ENCODE measurements at regions not wholly inside any gene's neighbourhood (a gene's known extent, or its start where the extent isn't known, plus 50 kb on each side); places are given as distances from the start of the nearest gene placed in this dataset.

DNA sequence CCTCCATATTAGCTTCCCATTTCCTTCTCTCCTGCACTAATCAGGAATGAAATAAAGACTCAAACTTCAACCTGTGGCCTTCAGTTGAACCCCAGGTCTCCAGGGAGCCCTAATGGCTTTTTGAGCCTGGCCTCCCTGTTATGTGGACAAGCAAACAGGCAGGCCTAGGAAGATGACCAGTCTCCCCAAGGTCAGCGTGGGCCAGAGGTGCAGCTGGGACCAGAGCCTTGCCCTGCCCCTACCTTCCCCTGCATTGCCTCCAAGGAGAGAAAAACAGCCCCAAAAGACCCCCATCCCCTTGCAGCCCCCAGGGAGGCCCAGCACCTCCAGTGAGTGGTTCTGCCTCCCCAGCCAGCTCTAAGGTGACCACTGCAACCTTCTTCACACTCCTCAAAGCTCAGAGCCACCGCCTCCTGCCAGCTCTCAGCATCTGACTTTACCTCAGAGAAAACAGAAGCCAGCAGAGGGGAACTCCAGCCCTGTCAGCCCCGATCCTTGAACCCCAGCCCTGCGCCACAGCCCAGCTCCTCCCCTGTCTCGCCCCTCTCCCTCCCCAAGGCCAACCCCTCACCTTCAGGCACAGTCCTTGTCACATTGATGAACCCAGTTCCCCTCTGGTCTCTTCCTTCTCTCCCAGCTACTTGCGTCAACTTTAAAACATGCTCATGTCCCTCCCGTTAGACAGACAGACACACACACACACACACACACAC lies 59.5 kb upstream of the ID2 start:
- no peak for DNase-seq (ENCODE audit: low read depth)

DNA sequence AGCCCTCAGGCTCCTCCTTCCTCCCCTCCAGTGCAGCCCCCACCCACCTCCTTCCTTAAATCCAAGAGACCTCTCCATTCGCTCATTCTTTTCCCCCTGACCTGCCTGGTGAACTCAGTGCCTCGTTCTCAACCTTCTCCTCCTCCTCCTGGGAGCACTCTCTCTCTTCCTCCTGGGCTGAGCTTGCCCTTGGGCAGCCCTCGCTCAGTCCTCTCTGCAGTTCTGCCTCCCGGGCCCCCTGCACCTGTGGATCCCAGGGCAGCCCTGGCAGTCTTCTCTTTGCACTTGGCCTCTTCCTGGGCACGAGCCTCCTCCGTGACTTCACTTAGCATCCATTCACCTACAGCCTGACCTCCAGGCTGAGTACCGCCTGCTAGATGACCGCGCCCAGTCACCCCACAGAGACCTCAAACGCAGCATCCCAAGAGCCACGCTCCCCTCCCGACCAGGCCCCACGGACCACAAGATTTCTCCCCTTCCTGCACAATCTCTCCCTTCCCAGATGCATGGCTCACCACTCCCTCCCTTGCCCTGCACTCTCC lies 58.9 kb upstream of the ID2 start:
- DNase-seq (ENCODE audit: low read depth), result no peak

DNA sequence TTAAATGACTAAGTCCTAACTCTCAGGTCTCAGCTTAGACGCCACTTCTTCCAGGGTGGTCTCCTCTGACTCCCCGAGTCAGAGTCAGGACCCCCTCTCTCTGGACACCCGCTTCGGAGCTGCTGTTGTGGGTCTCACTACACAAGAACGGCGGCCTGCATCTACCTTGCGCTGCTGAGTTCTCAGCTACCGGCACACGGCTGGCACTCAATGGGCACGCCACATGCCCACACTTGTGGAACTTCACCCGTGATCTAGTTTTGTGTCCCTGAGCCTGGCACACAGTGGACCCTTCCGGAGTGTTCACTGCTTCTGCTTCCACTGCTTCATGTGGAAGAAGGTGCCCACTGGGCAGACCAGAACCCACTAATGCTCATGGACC lies 58.3 kb upstream of the ID2 start:
- DNase-seq (ENCODE audit: low read depth), result no peak

DNA sequence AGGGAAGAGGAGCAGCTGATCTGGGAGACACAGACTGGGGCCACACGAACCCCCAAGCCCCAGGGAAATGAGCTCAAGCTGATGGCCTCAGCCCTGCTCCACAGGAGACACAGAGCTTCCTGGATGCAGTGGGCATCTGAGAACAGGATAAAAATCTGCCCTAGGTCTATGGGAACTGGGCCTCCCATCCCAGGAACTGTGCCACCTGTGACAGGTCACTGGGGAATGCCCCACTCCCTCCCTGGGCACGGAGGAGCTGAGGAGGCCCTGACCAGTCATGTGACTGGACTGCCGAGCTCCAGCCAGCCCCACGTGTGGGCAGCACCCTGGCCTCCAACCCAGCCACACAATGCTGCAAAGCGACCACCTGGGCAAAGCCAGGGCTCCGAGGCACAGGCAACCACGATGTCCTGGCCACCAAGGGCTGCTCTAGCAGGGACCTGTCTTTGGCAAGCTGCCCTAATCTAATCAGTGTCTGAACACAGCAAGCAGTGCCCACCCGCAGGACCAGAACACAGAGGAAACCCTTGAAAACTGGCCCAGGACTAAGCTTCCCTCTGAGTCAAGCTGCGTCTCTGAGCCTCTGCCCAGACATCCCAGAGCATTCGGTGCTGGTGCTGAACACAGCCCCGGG lies 57.8 kb upstream of the ID2 start:
- DNase-seq (ENCODE audit: low read depth), result no peak

DNA sequence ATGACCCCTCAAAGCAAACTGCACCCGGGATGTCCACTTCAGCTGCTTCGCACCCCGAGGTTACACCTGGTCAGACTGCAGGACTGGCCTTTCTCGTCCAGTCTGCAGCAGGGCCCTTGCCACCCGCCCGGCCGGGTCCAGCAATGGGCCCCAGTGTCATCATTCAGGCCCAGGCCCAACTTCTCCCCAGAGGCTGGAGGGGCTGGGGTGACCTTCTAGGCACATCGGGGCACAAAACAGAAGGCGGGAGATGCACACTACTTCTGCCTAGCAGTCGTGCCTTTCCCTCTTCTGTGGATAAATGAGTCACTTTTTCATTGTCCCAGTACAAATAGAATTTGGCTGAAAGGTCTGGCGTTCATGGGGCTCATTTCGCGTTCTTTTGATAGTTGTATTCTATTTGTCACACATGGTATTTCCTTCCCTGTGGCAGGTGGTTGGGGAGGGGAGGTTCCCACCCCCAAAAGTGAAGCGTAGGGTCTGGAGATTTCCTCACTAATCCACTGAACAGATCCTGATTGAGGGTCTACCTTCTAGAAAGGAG lies 56.9 kb upstream of the ID2 start:
- no peak for DNase-seq (ENCODE audit: low read depth)

DNA sequence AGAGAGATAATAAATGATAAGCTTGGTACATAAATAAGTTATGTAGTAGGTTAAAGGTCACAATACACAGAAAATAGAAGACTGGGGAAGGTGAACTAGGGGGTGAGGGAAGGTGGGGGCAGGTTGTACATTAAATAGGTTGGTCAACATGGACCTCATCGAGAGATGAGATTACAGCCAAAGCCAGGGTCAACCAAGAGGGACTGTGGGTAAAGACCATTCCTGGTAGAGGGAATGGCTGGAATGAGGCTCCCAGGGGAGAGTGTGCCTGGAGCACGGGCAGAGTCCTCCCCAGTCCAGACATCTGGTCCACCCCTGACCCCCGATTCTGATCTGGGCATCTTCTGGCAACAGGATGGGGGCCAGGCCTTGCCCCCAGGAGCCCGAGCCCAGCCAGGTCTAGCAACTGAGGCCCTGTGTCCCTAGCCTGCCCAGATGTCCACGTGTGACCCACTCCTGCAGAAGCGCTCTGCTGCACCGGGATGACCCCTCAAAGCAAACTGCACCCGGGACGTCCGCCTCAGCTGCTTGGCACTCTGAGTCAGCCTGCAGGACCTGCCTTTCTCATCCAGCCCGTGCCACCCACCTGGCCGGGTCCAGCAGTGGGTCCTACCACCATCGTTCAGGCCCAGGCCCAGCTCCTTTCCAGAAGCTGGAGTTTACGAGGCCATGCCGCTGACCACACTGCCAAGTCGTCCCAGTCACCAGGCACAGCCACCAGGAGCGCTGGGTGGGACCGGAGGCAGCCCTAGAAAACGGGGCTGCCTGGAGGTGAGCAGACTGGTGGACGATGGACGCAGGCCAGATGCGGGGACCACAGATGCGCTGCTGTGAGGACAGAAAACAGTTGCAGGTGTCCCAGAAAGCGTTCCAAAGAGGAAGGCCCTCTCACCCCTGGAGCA lies 56.2 kb upstream of the ID2 start:
- DNase-seq (ENCODE audit: low read depth), result no peak

DNA sequence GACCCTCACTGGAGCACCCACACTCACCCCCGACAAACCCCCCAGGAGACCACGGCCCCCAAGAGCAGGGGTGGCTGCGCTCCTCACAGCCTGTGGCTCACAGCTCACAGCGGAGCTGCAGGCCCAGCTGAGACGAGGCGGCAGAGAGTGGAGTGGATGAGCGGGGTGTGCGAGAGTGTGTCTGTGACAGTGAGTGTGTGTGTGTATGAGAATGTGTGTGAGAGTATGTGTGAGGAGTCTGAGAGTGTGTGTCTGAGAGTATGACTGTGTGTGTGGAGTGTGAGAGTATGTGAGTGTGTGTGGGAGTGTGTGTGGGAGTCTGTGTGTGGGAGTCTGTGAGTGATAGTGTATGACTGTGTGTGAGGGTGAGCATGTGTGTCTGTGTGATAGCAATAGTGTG lies 55.3 kb upstream of the ID2 start:
- DNase-seq (ENCODE audit: low read depth), result no peak

DNA sequence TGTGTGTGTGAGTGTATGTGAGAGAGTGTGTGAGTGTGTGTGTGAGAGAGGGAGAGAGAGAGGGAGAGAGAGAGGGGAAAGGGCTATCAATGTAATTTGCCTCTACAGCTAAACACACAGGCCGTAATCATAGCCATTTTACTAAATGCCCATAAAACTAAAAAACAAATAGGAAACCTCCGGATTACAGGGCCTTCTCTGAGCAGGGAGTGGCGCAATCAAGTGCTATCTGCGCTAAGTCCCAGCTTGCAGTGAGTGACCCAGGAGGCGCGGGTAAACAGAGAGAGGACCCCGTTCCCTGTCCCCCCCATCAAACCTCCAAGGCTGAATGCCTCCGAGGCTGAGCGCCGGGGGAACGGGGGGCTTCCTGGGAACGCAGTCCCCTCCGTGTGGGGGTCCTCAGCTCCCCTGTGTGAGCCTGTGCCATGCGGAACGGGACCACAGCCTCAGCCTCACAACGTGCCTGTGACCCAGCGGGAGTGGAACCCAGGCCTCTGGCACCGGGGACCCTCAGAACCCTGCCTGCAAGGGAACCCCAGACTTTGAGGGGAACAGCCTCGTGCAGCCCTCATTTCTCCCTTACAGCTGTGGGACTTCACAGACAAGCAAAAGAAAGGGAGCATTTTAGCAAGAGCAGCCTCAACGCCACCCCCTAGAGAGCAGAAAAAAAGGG lies 54.7 kb upstream of the ID2 start:
- DNase-seq (ENCODE audit: low read depth), result no peak

DNA sequence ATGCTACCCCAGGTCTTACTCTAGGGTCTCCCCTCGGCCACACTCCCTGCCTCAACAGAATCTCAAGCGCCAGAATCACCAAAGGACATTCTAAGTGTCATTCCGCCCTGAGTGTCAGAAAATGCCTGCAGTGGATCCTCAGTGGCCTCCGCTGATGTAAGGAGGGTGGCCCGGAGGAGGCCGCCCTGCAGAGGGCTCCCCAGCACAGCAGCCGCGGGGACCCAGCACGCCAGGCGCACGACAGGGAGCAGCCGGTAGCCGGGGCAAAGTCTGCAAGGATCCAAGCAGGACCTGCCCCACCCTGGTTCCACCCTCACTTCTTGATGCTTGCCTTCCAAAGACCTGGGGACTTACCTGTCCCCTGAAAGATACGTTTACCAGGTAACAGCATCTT lies 54.2 kb upstream of the ID2 start:
- no peak for DNase-seq (ENCODE audit: low read depth)

DNA sequence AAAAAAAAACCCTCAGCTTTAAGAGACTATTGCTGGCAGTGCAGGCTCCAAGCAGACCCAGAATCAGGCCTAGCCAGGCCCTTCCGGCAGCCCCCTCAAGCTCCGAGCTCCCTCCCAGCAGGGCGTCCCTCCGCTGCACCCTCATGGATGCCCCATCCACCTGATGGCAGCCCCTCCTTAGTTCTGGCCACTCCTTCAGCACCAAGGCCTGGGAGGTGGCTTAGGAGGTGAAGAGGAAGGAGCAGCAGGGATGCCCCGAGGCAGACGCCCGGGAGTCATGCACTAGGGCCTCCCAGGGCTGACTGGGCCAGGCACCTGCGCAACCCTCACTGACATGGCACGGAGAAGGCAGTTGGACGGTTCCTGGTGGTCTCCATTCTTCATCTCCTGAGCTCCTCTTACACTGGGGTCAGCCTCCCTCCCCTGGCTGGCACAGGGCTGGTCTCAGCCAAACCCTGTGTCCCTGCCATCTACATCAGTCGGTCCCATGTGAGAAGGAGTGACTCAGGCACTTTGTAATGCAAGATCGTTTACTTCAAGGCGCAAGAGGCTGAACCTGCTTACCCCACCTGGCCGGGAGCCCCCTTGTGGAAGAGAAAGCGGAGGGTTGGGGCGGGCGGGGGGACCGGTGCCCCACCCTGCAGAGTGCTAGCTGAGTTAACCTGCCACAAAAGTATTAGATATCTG lies 53.5 kb upstream of the ID2 start:
- DNase-seq (ENCODE audit: low read depth), result no peak

DNA sequence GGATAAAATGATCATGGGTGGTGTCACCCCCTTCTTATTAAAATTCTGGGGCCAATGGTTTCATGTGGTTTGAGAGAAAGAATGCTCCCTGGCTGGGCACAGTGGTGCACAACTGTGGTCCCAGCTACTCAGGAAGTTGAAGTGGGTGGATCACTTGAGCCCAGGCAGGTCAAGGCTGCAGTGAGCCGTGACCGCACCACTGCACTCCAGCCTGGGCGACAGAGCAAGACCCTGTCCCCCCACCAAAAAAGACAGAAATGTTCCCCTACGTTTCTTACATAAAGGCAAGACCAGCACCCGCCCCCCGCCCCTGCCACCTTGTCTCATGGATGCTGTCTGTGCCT lies 53.0 kb upstream of the ID2 start:
- DNase-seq (ENCODE audit: low read depth), result no peak

DNA sequence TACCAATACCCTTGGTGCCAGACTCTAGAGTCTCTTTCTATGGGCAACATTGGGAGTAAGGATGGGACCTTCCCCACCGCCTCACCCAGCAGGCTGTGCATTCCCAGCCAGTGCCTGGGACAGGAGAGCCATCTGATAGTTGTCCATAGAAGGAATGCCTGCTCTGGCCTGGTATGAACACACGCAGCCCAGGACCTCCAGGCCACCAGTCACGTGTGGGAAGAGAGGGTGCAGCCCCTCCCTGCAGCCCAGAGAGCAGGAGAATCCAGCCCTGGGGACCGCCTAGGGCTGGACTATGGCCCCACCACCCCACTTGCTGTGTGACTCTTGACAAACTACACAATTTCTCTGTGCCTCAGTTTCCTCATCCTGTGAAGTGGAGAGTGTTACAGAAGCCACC lies 52.5 kb upstream of the ID2 start:
- DNase-seq (ENCODE audit: low read depth), result no peak

DNA sequence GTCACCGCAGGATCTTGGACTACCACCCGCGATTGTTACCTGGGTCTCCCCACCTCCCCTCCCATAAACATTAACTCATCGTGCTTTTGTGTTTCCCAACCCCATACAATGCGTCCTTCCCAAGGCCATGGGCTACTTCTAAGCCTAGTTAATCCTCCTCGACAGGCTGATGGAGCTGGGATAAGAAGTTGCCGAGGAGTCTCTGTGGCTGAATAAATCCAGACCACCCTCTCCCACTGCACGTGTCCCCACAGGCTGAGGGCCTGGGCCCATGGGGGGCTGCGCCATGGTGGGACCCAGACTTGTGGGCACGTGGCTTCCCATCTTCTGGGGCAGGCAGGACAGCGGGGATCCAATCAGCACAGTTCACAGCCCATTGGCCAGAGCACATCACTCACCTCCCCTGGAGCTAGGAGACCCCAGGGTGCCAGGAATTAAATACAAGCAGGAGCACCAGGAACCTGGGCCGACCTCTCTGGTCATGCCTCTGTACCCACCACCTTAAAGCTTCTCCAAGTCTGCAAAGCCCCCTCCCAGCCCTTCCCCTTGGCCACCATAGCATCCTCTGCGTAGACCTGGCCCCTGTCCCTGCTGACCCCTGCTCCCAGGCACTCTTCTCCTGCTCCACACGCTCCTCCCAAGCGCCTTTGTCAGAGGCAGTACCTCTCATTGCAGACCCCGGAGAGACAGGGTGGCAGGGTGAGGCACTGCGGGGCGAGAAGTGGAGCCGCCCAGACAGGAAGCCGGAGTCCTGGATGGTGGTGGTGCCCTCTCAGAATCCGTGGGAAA lies 51.0 kb upstream of the ID2 start:
- no peak for DNase-seq (ENCODE audit: low read depth)

DNA sequence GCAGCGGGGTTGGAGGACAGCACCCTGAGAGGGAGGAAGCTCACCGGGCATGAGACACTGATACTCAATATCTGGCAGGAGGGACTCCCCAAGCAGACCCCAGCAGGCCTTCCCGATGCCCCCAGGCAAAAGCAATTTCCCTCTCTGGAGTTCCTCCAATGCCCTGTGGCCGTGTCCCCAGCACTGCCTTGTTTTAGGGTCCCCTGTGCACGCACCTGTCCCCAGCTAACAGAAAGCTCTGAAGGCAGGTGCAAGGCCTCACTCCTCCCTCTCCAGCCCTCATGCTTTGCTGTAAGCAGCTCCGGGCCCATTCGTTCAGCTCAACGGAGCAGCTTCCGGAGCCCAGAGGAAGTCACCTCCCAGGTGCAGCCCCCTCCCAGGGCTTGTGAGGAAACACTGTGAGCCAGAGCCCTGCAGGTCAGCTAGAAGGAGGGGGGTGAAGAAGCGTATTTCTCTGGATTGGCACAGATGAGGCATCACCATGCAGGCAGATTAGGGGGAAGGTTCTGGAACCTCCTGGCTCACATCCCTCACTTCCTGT lies 50.3 kb upstream of the ID2 start:
- DNase-seq (ENCODE audit: low read depth), result no peak

Measured in activated T-helper 1 cell treated with Interleukin-2 at 50 U/mL for 16 hours (primary cell).